OCI-LY3 (cell line): ENCODE measurements at regions not wholly inside any gene's neighbourhood (a gene's known extent, or its start where the extent isn't known, plus 50 kb on each side); places are given as distances from the start of the nearest gene placed in this dataset.

Experiments
- H2AFZ ChIP-seq: fragments of 200-600, 300-600 bp; shearing (Covaris generic); 2 replicates; pipeline ENCODE4 v1.6.0; 2014; ENCODE audit warnings: antibody characterized with exemption, low read depth, low read length
- H3K27ac ChIP-seq: fragments of 200-600, 300-600 bp; sonication (generic); 2 replicates; pipeline ENCODE4 v1.5.1; 2014; ENCODE audit warnings: mild to moderate bottlenecking, low read length, moderate library complexity, mixed read lengths
- H3K27me3 ChIP-seq: fragments of 200-600, 300-600 bp; sonication (generic); 2 replicates; pipeline ENCODE4 v1.6.1; 2014; ENCODE audit warnings: low read depth, low read length, mixed read lengths
- H3K36me3 ChIP-seq: fragments of 200-600, 300-600 bp; sonication (generic); replicated peaks from 2 replicates; pipeline ENCODE3; 2014; ENCODE audit warnings: low read depth, low read length, mixed read lengths
- H3K4me1 ChIP-seq: fragments of 300-600, 200-600 bp; sonication (generic); 2 replicates; pipeline ENCODE4 v1.6.1; 2014; ENCODE audit warnings: low read length, mixed read lengths
- H3K4me2 ChIP-seq: fragments of 200-600, 300-600 bp; sonication (generic); 2 replicates; pipeline ENCODE4 v1.6.1; 2014; ENCODE audit warnings: low read length, mixed read lengths
- H3K4me3 ChIP-seq: fragments of 300-600, 200-600 bp; sonication (generic); 2 replicates; pipeline ENCODE4 v1.5.1; 2014; ENCODE audit warnings: antibody characterized with exemption, mild to moderate bottlenecking, low read length, moderate library complexity
- H3K79me2 ChIP-seq: fragments of 300-600, 200-600 bp; shearing (Covaris generic); 2 replicates; pipeline ENCODE4 v1.6.1; 2014; ENCODE audit warnings: mild to moderate bottlenecking, low read length, mixed read lengths
- H3K9ac ChIP-seq: fragments of 300-600, 200-600 bp; shearing (Covaris generic); 2 replicates; pipeline ENCODE4 v1.6.0; 2014; ENCODE audit warnings: mild to moderate bottlenecking, low read length, moderate library complexity
- H3K9me3 ChIP-seq: fragments of 200-600, 300-600 bp; shearing (Covaris generic); 2 replicates; pipeline ENCODE4 v1.6.1; 2014; ENCODE audit warnings: low read length, mixed read lengths; ENCODE audit not compliant: insufficient read depth
- H4K20me1 ChIP-seq: fragments of 200-600, 300-600 bp; sonication (generic); 2 replicates; pipeline ENCODE4 v1.6.1; 2016; ENCODE audit warnings: low read length, mixed read lengths; ENCODE audit not compliant: insufficient read depth
- EZH2phosphoT487 ChIP-seq: fragments of 200-600 bp; shearing (Covaris generic); IDR thresholded peaks from 2 replicates; pipeline ENCODE4 v1.6.1; 2018; ENCODE audit warnings: antibody characterized with exemption, mixed run types, low read depth
- TF ChIP-seq, protein P1 (sequence below): fragments of 200-600, 300-600 bp; sonication (generic); IDR thresholded peaks from 2 replicates; pipeline ENCODE4 v1.5.1; 2014; ENCODE audit warnings: antibody characterized with exemption, low read length, low read depth

DNA sequence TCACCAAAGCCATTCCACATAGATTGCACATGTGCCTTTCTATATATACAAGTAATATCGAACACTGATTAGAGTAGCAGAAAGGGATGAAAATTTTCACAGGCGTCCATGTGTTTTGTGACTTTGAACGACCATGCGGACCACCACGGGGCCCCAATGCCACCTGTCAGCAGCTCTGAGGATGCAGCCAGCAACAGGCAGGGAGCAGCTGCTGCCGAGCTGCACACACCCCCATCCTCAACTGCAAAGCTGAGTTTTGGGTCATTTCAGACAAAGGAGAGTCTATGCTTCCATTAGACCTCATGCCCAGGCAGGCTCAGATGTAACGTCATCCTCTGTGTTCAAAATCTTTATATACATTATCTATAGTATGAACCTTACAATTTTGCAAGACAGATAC lies 503.8 kb downstream of the IRX1 start:
- H3K9me3 ChIP-seq = no peaks in the 10 kb centered on the region
- H3K79me2 ChIP-seq = no peaks in the 10 kb centered on the region
- no peak overlapping the region for H3K27ac ChIP-seq
- no peak overlapping the region for H2AFZ ChIP-seq
- no peaks in the 10 kb centered on the region for H3K36me3 ChIP-seq
- no peaks in the 10 kb centered on the region for H3K27me3 ChIP-seq
- TF ChIP-seq, protein P1, sequence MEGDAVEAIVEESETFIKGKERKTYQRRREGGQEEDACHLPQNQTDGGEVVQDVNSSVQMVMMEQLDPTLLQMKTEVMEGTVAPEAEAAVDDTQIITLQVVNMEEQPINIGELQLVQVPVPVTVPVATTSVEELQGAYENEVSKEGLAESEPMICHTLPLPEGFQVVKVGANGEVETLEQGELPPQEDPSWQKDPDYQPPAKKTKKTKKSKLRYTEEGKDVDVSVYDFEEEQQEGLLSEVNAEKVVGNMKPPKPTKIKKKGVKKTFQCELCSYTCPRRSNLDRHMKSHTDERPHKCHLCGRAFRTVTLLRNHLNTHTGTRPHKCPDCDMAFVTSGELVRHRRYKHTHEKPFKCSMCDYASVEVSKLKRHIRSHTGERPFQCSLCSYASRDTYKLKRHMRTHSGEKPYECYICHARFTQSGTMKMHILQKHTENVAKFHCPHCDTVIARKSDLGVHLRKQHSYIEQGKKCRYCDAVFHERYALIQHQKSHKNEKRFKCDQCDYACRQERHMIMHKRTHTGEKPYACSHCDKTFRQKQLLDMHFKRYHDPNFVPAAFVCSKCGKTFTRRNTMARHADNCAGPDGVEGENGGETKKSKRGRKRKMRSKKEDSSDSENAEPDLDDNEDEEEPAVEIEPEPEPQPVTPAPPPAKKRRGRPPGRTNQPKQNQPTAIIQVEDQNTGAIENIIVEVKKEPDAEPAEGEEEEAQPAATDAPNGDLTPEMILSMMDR = no peak
- TF ChIP-seq EZH2phosphoT487 = no peak
- H3K4me2 ChIP-seq = no peak overlapping the region
- no peaks in the 10 kb centered on the region for H4K20me1 ChIP-seq
- no peak overlapping the region for H3K4me3 ChIP-seq
- H3K4me1 ChIP-seq = no peaks in the 10 kb centered on the region
- H3K9ac ChIP-seq = no peak overlapping the region

DNA sequence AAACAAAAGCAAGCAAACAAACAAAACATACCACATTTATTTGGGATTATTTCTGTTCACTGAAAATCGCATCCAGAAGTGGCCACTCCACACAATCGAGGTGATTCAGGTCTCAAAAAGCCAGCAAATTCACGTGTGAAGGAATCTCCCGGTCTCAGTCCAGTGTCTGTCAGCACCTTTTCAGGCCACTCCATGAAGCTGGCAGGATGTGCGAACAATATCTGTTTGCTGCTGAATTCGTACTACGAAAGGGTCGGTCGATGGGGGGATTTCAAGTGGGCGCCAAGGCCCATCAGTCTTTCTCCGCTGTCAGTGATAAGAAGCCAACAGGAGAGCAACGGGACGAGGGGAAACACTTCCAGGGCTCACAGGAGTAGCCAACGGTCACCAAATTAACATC lies 505.1 kb downstream of the IRX1 start:
- no peak overlapping the region for H3K4me2 ChIP-seq

DNA sequence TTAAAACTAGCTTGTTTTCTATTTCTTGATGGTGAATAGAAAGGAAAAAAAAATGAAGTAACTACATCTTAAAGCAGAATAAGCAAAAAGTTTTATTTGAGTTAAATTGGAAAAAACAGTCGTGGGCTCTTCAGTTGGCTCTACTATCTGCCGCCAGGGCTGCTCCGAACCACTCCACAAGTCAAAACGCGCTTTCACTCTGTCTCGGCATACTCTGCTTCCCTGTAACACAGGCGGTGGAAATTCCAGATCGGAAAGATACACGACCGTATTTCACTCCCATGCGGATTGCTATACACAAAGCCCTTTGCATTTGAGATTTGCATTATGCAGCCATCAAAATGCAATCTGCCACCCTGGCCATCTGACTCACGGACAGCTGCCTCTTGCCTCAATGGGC lies 505.6 kb downstream of the IRX1 start:
- H3K79me2 ChIP-seq = no peaks in the 10 kb centered on the region
- no peak for TF ChIP-seq EZH2phosphoT487
- TF ChIP-seq, protein P1 = no peak
- no peaks in the 10 kb centered on the region for H4K20me1 ChIP-seq
- no peak overlapping the region for H3K4me3 ChIP-seq
- no peaks in the 10 kb centered on the region for H3K36me3 ChIP-seq
- H3K4me2 ChIP-seq = no peak overlapping the region
- no peak overlapping the region for H3K9ac ChIP-seq
- no peak overlapping the region for H3K27ac ChIP-seq
- no peaks in the 10 kb centered on the region for H3K4me1 ChIP-seq
- H3K9me3 ChIP-seq = no peaks in the 10 kb centered on the region
- H3K27me3 ChIP-seq = no peaks in the 10 kb centered on the region
- H2AFZ ChIP-seq = no peak overlapping the region

More for the DNA sequence above, 505.1 kb downstream of the IRX1 start:
- no peak overlapping the region for H3K9ac ChIP-seq
- TF ChIP-seq, protein P1 = no peak
- TF ChIP-seq EZH2phosphoT487 = no peak
- no peak overlapping the region for H2AFZ ChIP-seq
- no peaks in the 10 kb centered on the region for H3K4me1 ChIP-seq
- H3K9me3 ChIP-seq = no peaks in the 10 kb centered on the region
- H4K20me1 ChIP-seq = no peaks in the 10 kb centered on the region
- H3K27ac ChIP-seq = no peak overlapping the region
- H3K4me3 ChIP-seq = no peak overlapping the region
- H3K36me3 ChIP-seq = no peaks in the 10 kb centered on the region
- H3K79me2 ChIP-seq = no peaks in the 10 kb centered on the region
- no peaks in the 10 kb centered on the region for H3K27me3 ChIP-seq

DNA sequence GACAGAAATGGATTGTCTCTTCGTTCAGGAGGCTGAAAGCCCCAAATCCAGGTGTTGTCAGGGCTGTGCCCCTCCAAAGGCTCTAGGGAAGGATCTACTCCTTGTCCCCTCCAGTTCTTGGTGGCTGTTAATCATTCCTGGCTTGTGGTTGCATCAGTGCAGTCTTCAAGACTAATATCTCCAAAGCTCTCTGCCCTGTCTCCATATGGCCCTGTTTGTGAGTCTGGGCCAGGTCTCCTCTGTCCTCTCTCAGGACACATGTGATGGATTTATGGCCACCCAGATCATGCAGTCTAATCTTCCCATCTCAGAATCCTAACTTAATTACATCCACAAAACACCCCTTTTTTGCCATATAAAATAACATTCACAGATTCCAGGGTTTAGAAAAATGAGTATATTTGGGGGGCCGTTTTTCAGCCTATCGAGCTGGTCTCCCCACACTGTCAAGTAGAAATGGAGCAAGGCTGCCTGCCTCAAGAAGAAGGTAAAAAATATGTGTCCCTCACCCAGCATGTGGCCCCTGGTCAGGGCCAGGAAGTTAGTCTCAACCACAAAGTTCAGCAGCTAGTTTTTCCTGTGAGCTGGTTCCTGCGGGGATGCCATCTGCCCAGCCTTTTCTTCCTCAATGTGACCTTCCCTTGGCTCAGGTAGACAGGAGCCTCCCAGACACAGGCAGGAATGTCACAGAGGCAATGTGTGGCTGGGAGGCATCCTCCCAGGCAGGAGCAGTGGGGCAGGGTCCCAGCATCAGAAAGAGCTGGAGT lies 509.4 kb downstream of the IRX1 start:
- Histone ChIP-seq H3K27me3 (no peaks in the 10 kb centered on the region), H4K20me1 (no peaks in the 10 kb centered on the region), H3K4me1 (no peaks in the 10 kb centered on the region), H3K4me2 (no peak overlapping the region), H3K9ac (no peak overlapping the region), H3K79me2 (no peaks in the 10 kb centered on the region), H3K27ac (no peak overlapping the region), H3K4me3 (no peak overlapping the region), H2AFZ (no peak overlapping the region), H3K9me3 (no peaks in the 10 kb centered on the region), H3K36me3 (no peaks in the 10 kb centered on the region)
- TF ChIP-seq, protein P1 = no peak
